ENCODE measurements at regions not wholly inside any gene's neighbourhood (a gene's known extent, or its start where the extent isn't known, plus 50 kb on each side); places are given as distances from the start of the nearest gene placed in this dataset.

- WGBS, 2 experiments (ENCODE audit: extremely low coverage in 2 of 2, insufficient read length in 1 of 2), result no CpG with 5 or more reads among the region's 1 CpG
Observed at GRCh38 chr12:24645254-24645653, 303.6 kb downstream of the BCAT1 start.

More at GRCh38 chr12:24645254-24645653, 303.6 kb downstream of the BCAT1 start:
- ChIA-PET CTCF (no interaction called here), POLR2A (ENCODE audit: unreplicated experiment) (no interaction called here)
- Histone ChIP-seq H3K27ac (ENCODE audit: insufficient read depth, low read length) (no peak overlapping the region), H2BK20ac (ENCODE audit: low read depth, low read length) (no peak overlapping the region), H2BK5ac (ENCODE audit: low read depth, low read length, poor library complexity, severe bottlenecking) (no peak overlapping the region), H3K4me2 (ENCODE audit: low read depth, low read length) (no peak overlapping the region), H3K36me3 (ENCODE audit: control insufficient read depth, insufficient read depth, low read length) (no peaks in the 10 kb centered on the region), H4K20me1 (ENCODE audit: insufficient read depth, low read length) (no peaks in the 10 kb centered on the region), H3K79me1 (ENCODE audit: low read depth in 1 of 2, low read length in 2 of 2) (no peaks in the 10 kb centered on the region), H3K4me1 (ENCODE audit: control insufficient read depth, insufficient read depth, low read length) (no peaks in the 10 kb centered on the region), H2BK120ac (ENCODE audit: low read depth, low read length) (no peak overlapping the region), H4K91ac (ENCODE audit: insufficient read depth, low read depth, low read length) (no peak overlapping the region), H3K18ac (ENCODE audit: low read depth, low read length) (no peak overlapping the region), H3K4me3 (ENCODE audit: insufficient read depth, low read depth, low read length) (no peak overlapping the region), H3K9ac (ENCODE audit: low read depth, low read length) (no peak overlapping the region), H3K56ac (ENCODE audit: extremely low read depth, insufficient read depth, low read length) (no peak overlapping the region), H2AK9ac (replicated peaks; ENCODE audit: low read depth, low read length, poor library complexity) (no peak overlapping the region), H3K9me3 (ENCODE audit: control insufficient read depth, insufficient read depth, low read length) (no peaks in the 10 kb centered on the region), H3K23ac (ENCODE audit: low read depth, low read length) (no peak overlapping the region), H4K8ac (ENCODE audit: low read depth in 2 of 2, low read length in 2 of 2) (no peak overlapping the region), H2BK15ac (ENCODE audit: low read depth, low read length) (no peak overlapping the region), H2AK5ac (ENCODE audit: low read depth, low read length) (no peak overlapping the region), H3K14ac (replicated peaks; ENCODE audit: low read depth, low read length) (no peak overlapping the region), H3K27me3 (ENCODE audit: control insufficient read depth, insufficient read depth, low read length) (no peaks in the 10 kb centered on the region), H4K5ac (ENCODE audit: low read depth, low read length) (no peak overlapping the region), H3K4ac (ENCODE audit: low read depth, low read length) (no peak overlapping the region), H3K9me1 (ENCODE audit: insufficient read depth, low read length) (no peaks in the 10 kb centered on the region), H2AFZ (replicated peaks; ENCODE audit: low read length, poor library complexity) (no peak overlapping the region)
- TF ChIP-seq CEBPB (IDR thresholded peaks at IDR 0.05; ENCODE audit: low read depth, low read length), result no peak
- no peak for TF ChIP-seq BHLHE40 (IDR thresholded peaks at IDR 0.05; ENCODE audit: low read depth, low read length)
- TF ChIP-seq SMC3 (IDR thresholded peaks at IDR 0.05; ENCODE audit: low read depth, low read length), result no peak
- TF ChIP-seq MXI1 (IDR thresholded peaks at IDR 0.05; ENCODE audit: borderline replicate concordance, low read depth, low read length), result no peak
- no peak for TF ChIP-seq CHD1 (IDR thresholded peaks at IDR 0.05; ENCODE audit: low read depth, low read length)
- DNase-seq (no peak), ATAC-seq (ENCODE audit: low read depth) (no peak)
- intact Hi-C loops (cut with micrococcal nuclease), result no loop called here
- dilution Hi-C loops (cut with HindIII; ENCODE audit: low sequenced_read_pairs, unreplicated experiment), result no loop called here
- in situ Hi-C loops (cut with MboI; ENCODE audit: low sequenced_read_pairs), result no loop called here
- BruUV-seq (replicated peaks), result no TSS peak

Data from IMR-90 (cell line).